Ovary (tissue), 7 donors: ENCODE measurements at regions not wholly inside any gene's neighbourhood (a gene's known extent, or its start where the extent isn't known, plus 50 kb on each side); places are given as distances from the start of the nearest gene placed in this dataset.
"Not testable (repeated sequence)": the region's sequence is repeated elsewhere in the genome, so short reads cannot be mapped to it uniquely, and the experiment has no call there.

ENCODE experiments used
- DNase-seq, 5 donors: peaks; one replicate each; pipeline ENCODE4 v3.0.0-alpha.2; 2019 to 2020
- H3K27ac ChIP-seq, 2 donors: fragments of 200-600 bp; one replicate each; pipeline versions ENCODE4 v1.5.1 to v1.8.0; 2019 to 2022
- H3K27me3 ChIP-seq: fragments of 200-600 bp; one replicate; pipeline ENCODE4 v1.8.0; 2022
- H3K36me3 ChIP-seq: fragments of 200-600 bp; sonication (generic); one replicate; pipeline ENCODE4 v1.5.1; 2019
- H3K4me1 ChIP-seq: one replicate; pipeline ENCODE4 v1.8.1; 2013; ENCODE audit warnings: mild to moderate bottlenecking, moderate library complexity; ENCODE audit not compliant: insufficient read depth
- H3K4me3 ChIP-seq: fragments of 200-600 bp; sonication (generic); one replicate; pipeline ENCODE4 v1.5.1; 2017
- H3K9me3 ChIP-seq, 2 donors: fragments of 200-600 bp in 1 of 2; sonication (generic) in 1 of 2; one replicate each; pipeline versions ENCODE4 v1.5.1 to v1.8.1; 2013 to 2019; ENCODE audit warnings: mild to moderate bottlenecking in 1 of 2, moderate library complexity in 1 of 2
- EP300 ChIP-seq: sonication (generic); formaldehyde crosslinking; IDR thresholded peaks from one replicate; pipeline ENCODE4 v1.6.1; 2017; ENCODE audit warnings: antibody characterized with exemption
- POLR2A ChIP-seq: fragments of 450-650 bp; IDR thresholded peaks from one replicate; pipeline ENCODE4 v1.6.1; 2017; ENCODE audit warnings: antibody characterized with exemption, mild to moderate bottlenecking, moderate library complexity
- WGBS, 3 donors: extraction: QIAGEN DNeasy Blood & Tissue Kit in 1 of 3; methylation state at CpG; one replicate each; pipeline versions ENCODE4 v1.1.5 to v1.1.7; 2013 to 2017; 5-methylcytosine and 5-hydroxymethylcytosine counted together
- intact Hi-C, 4 donors: fragments of 100-400 bp; cut with DNase I; formaldehyde crosslinking; loops; one replicate each; pipeline versions ENCODE4 v1.11.0 to v1.15.1; 2022 to 2023
- TF ChIP-seq, protein P1 (sequence below), 3 donors: fragments of 450-650 bp in 2 of 3; fragments of 200-600 bp in 1 of 3; IDR thresholded peaks; one replicate each; pipeline versions ENCODE4 v1.5.1 to v1.8.0; 2016 to 2022; ENCODE audit warnings: antibody characterized with exemption in 3 of 3, mild to moderate bottlenecking in 1 of 3
- donor health status: DM: no; HTN: no; CAD: no; lungs with moderate emphysema.
- donor health status: DM: no; HTN: no; CAD: no.
- donor health status: Bipolar disorder and iron deficiency.
- donor health status: DM: no; HTN: no; CAD: no.
- donor health status: DM: yes; HTN: yes; CAD: no.

DNA sequence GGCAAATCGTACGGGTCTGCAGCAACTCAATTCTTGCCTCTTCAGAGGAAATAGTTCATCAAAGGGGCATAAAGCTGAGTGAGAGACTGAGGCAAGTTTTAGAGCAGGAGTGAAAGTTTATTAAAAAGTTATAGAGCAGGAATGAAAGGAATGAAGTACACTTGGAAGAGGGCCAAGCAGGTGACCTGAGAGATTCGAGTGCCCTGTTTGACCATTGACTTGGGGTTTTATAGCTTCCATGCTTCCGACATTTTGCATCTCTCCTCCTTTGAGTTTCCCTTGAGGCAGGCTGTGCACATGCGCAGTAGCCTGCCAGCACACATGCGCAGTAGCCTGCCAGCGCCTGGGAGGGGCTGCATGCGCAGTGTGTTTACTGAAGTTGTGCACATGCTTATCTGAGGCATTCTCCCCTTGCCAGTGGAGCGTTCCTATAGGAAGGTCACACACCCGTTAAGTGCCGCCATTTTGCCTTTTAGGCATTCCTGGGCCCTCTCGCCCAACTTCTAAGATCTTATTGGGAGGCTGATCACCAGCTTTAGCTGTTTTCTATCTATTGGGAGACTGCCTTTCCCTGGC lies 265.5 kb upstream of the MGAT5 start:
- Histone ChIP-seq H3K4me3 (no peak overlapping the region), H3K36me3 (no peaks in the 10 kb centered on the region), H3K4me1 (no peaks in the 10 kb centered on the region), H3K27me3 (no peaks in the 10 kb centered on the region), H3K27ac (no peak overlapping the region), H3K9me3 (no peaks in the 10 kb centered on the region)
- WGBS, 3 donors: 83 to 87% (median 86%) methylated on average over 12 of the region's 12 CpGs
- DNase-seq: no peak
- TF ChIP-seq, protein P1, sequence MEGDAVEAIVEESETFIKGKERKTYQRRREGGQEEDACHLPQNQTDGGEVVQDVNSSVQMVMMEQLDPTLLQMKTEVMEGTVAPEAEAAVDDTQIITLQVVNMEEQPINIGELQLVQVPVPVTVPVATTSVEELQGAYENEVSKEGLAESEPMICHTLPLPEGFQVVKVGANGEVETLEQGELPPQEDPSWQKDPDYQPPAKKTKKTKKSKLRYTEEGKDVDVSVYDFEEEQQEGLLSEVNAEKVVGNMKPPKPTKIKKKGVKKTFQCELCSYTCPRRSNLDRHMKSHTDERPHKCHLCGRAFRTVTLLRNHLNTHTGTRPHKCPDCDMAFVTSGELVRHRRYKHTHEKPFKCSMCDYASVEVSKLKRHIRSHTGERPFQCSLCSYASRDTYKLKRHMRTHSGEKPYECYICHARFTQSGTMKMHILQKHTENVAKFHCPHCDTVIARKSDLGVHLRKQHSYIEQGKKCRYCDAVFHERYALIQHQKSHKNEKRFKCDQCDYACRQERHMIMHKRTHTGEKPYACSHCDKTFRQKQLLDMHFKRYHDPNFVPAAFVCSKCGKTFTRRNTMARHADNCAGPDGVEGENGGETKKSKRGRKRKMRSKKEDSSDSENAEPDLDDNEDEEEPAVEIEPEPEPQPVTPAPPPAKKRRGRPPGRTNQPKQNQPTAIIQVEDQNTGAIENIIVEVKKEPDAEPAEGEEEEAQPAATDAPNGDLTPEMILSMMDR (IDR thresholded peaks at IDR 0.05): no peak
- TF ChIP-seq EP300: no peak
- TF ChIP-seq POLR2A: no peak
- intact Hi-C loops: no loop called here

DNA sequence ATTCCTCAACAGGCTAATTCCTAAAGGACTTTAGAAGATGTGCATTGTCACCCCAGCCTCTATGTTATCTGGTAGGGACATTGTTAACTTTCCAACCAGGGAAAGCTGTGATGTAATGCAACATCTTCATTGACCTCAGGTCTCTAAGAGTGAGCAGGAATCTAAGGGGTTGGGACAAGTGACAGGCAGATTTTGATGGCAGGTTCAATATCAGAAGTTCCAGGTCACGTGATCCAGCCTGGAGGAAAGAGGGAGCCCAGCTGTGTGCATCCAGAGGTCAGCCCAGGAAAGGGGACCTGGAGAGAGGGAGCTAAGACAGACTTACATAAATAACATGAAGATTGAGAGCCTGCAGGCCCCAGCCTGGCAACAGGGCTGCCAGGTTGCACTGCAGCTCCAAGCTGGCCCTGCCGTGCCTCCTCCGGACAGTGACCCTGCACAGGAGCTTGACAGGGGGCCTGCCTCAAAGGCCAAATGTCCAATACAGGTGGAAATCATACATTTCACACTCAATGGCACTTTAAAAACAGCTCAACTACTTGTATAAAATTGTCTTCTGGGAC lies 262.2 kb upstream of the MGAT5 start:
- H3K9me3 ChIP-seq: no peaks in the 10 kb centered on the region
- H3K27ac ChIP-seq: no peak overlapping the region
- H3K36me3 ChIP-seq: no peaks in the 10 kb centered on the region
- H3K4me1 ChIP-seq: no peaks in the 10 kb centered on the region
- H3K4me3 ChIP-seq: no peak overlapping the region
- intact Hi-C loops: no loop called here
- 77 to 79% (median 77%) methylated on average over 3 of the region's 3 CpGs for WGBS, 3 donors
- H3K27me3 ChIP-seq: no peaks in the 10 kb centered on the region
- TF ChIP-seq, protein P1 (IDR thresholded peaks at IDR 0.05): no peak
- TF ChIP-seq EP300 (no peak), POLR2A (no peak)
- DNase-seq: no peak

DNA sequence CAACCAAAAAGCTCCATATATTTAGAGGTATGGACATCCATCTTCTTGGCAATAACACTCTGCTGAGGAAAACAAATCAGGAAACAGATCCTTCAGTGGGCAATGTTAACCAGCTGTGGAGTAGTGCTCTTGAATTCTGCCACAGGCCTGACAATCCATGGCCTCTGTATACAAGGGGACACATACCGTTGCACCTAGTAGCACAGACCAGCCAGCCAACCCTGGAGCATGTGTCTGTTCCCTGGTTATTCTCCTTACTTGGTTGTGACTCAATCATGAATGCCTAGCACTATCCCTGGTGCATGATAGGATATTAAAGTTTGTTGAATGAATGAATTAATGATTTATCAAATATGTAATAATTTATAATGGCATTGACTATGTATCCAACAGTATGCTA lies 261.4 kb upstream of the MGAT5 start:
- no peaks in the 10 kb centered on the region for H3K9me3 ChIP-seq
- no peak overlapping the region for H3K4me3 ChIP-seq
- intact Hi-C loops: no loop called here
- no peaks in the 10 kb centered on the region for H3K36me3 ChIP-seq
- TF ChIP-seq EP300 (no peak), POLR2A (no peak)
- TF ChIP-seq, protein P1 (IDR thresholded peaks at IDR 0.05): no peak
- no peaks in the 10 kb centered on the region for H3K27me3 ChIP-seq
- no peak for DNase-seq
- no peak overlapping the region for H3K27ac ChIP-seq
- no peaks in the 10 kb centered on the region for H3K4me1 ChIP-seq
- 86 to 94% (median 93%) methylated on average over 1 of the region's 1 CpG for WGBS, 3 donors

DNA sequence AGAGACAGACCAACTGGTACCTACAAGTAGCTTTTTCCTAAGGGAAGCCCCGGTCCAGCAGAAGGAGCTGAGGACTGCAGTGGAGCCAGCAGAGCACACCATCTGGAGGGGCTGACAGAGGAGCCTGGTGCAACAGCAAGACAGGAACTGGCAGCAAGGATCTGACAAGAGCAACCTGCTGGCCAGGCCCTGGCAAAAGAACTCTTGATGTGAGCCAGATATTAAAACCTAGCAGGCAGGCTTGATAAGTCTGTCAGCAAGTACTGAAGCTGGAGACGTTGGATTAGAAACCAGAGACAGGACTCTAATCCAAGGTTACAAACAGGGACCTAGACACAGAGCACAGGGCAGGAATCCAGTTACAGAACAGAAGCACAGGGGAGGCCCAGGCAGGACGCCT lies 260.7 kb upstream of the MGAT5 start:
- no peaks in the 10 kb centered on the region for H3K9me3 ChIP-seq
- WGBS, 3 donors: 31 to 41% (median 40%) methylated on average over 3 of the region's 3 CpGs
- H3K27me3 ChIP-seq: no peaks in the 10 kb centered on the region
- no peak overlapping the region for H3K27ac ChIP-seq
- no peak for DNase-seq
- H3K4me1 ChIP-seq: no peaks in the 10 kb centered on the region
- H3K36me3 ChIP-seq: no peaks in the 10 kb centered on the region
- TF ChIP-seq POLR2A: no peak
- TF ChIP-seq, protein P1 (IDR thresholded peaks at IDR 0.05): no peak
- TF ChIP-seq EP300: no peak
- intact Hi-C loops: no loop called here
- no peak overlapping the region for H3K4me3 ChIP-seq

DNA sequence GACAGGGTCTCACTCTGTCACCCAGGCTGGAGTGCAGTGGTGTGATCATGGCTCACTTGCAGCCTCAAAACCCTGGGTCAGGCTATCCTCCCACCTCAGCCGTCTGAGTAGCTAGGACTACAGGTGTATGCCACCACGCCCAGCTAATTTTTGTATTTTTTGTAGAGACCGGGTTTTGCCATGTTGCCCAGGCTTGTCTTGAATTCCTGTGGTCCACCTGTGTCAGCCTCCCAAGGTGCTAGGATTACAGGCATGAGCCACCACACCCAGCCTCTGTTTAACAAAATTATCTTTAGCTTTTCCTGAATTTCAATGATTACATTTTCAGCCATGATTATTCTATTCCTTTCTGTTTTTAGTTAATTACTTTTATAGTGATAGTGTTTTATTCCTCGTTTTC lies 255.1 kb upstream of the MGAT5 start:
- H3K9me3 ChIP-seq, H3K27ac ChIP-seq, DNase-seq, H3K27me3 ChIP-seq, H3K4me1 ChIP-seq, H3K4me3 ChIP-seq, intact Hi-C loops, H3K36me3 ChIP-seq: not testable (repeated sequence)
- WGBS, 3 donors: 80 to 89% (median 86%) methylated on average over 4 of the region's 4 CpGs
